Sigmoid colon (tissue), 6 donors: ENCODE measurements at regions not wholly inside any gene's neighbourhood (a gene's known extent, or its start where the extent isn't known, plus 50 kb on each side); places are given as distances from the start of the nearest gene placed in this dataset.

Experiments
- DNase-seq: peaks from one replicate; pipeline ENCODE4 v3.0.0-alpha.2; 2019
- H3K27ac ChIP-seq, 4 donors: fragments of 200-600 bp; sonication (generic); one replicate each; pipeline ENCODE4 v1.5.1; 2016 to 2019; ENCODE audit warnings: mild to moderate bottlenecking in 1 of 4
- H3K27me3 ChIP-seq, 3 donors: fragments of 200-600 bp; sonication (generic); one replicate each; pipeline ENCODE4 v1.5.1; 2019; ENCODE audit warnings: mild to moderate bottlenecking in 1 of 3
- H3K36me3 ChIP-seq, 4 donors: fragments of 200-600 bp; sonication (generic); one replicate each; pipeline ENCODE4 v1.5.1; 2016 to 2019
- H3K4me1 ChIP-seq, 4 donors: fragments of 200-600 bp; sonication (generic); one replicate each; pipeline ENCODE4 v1.5.1; 2017 to 2019
- H3K4me3 ChIP-seq, 4 donors: fragments of 200-600 bp; sonication (generic); one replicate each; pipeline ENCODE4 v1.5.1; 2017 to 2019; ENCODE audit warnings: mild to moderate bottlenecking in 2 of 4, moderate library complexity in 1 of 4
- H3K9me3 ChIP-seq, 4 donors: fragments of 200-600 bp in 3 of 4; sonication (generic) in 3 of 4; one replicate each; pipeline versions ENCODE4 v1.5.1 to v1.6.1; 2013 to 2019
- CTCF ChIP-seq, 4 experiments: fragments of 450-650 bp in 3 of 4; fragments of 200-600 bp in 1 of 4; IDR thresholded peaks; one replicate each; pipeline ENCODE4 v1.5.1; 2016 to 2019; ENCODE audit warnings: antibody characterized with exemption in 4 of 4, mild to moderate bottlenecking in 3 of 4, moderate library complexity in 2 of 4
- EP300 ChIP-seq, 4 donors: sonication (generic); formaldehyde crosslinking; IDR thresholded peaks; one replicate each; pipeline ENCODE4 v1.6.1; 2017; ENCODE audit warnings: antibody characterized with exemption in 4 of 4
- POLR2A ChIP-seq, 2 donors: fragments of 450-650 bp; IDR thresholded peaks; one replicate each; pipeline ENCODE4 v1.6.1; 2016; ENCODE audit warnings: antibody characterized with exemption in 2 of 2, mild to moderate bottlenecking in 2 of 2, moderate library complexity in 2 of 2
- POLR2AphosphoS5 ChIP-seq, 4 donors: sonication (generic); formaldehyde crosslinking; IDR thresholded peaks; one replicate each; pipeline ENCODE4 v1.6.1; 2017; ENCODE audit warnings: antibody characterized with exemption in 4 of 4
- WGBS, 2 donors: extraction: QIAGEN DNeasy Blood & Tissue Kit; methylation state at CpG; one replicate each; pipeline ENCODE4 v1.1.7; 2013; 5-methylcytosine and 5-hydroxymethylcytosine counted together
- intact Hi-C: fragments of 100-400 bp; cut with DNase I; formaldehyde crosslinking; loops from one replicate; pipeline ENCODE4 v1.15.1; 2023
- donor health status: healthy with polysubstance abuse.
- donor health status: healthy.

DNA sequence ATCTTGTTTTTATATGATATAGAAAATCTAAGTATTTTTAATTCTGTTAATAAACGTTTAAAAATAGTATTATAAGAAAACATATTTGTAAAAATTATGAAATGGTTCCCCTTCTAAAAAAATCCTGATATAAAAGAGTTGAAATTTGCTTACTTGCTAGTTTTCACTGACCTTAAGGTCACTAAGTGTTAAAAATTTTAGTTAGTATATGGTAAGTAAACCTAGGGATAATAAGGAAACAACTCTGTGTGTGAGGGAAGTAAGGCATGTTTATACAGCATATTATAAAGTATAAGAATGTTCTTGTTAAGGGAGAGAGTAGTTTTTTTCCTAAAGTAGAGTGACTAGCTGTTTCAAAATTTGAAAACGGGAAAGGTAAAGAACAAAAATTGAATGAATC is 130.9 kb upstream of the LYPLAL1 start:
- no peak for DNase-seq
- 38 to 45% methylated on average over 2 of the region's 2 CpGs for WGBS, 2 donors
- no peaks in the 10 kb centered on the region for H3K36me3 ChIP-seq
- H3K27ac ChIP-seq: no peak overlapping the region
- no peaks in the 10 kb centered on the region for H3K27me3 ChIP-seq
- no peak overlapping the region for H3K4me3 ChIP-seq
- H3K9me3 ChIP-seq: no peaks in the 10 kb centered on the region
- intact Hi-C loops: no loop called here
- peaks cover 0 to 5% (median 0%) of the 10 kb centered on the region in 4 donors for H3K4me1 ChIP-seq
- TF ChIP-seq POLR2A (IDR thresholded peaks at IDR 0.05): no peak
- TF ChIP-seq POLR2AphosphoS5 (IDR thresholded peaks at IDR 0.05): no peak
- no peak for TF ChIP-seq CTCF (IDR thresholded peaks at IDR 0.05)
- no peak for TF ChIP-seq EP300 (IDR thresholded peaks at IDR 0.05)

DNA sequence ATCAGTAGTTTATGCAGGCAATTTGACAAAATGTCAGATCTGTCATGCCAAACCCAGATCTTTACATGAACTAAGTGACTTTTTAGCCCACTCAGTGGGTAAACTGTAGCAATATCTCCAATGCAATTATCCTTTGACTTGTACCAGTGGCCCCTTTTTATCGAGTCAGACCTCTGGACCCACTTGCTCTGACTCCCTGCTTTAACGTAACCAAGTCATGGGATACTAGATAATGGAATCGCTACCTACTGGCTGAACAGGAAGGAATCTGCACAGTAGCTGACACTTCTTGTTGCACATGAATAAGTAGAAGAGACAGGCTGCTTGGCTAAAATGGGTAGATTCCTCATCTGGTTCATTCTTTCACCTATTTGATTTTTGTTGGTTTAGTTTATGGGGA is 128.4 kb upstream of the LYPLAL1 start:
- no peak overlapping the region for H3K4me3 ChIP-seq
- 93 to 95% methylated on average over 3 of the region's 3 CpGs for WGBS, 2 donors
- peaks cover 0 to 20% (median 5%) of the 10 kb centered on the region in 4 donors for H3K4me1 ChIP-seq
- intact Hi-C loops: no loop called here
- TF ChIP-seq EP300 (IDR thresholded peaks at IDR 0.05) (no peak), CTCF (IDR thresholded peaks at IDR 0.05) (no peak), POLR2A (IDR thresholded peaks at IDR 0.05) (no peak), POLR2AphosphoS5 (IDR thresholded peaks at IDR 0.05) (no peak)
- H3K9me3 ChIP-seq: no peaks in the 10 kb centered on the region
- H3K36me3 ChIP-seq: no peaks in the 10 kb centered on the region
- DNase-seq: no peak
- no peaks in the 10 kb centered on the region for H3K27me3 ChIP-seq
- no peak overlapping the region for H3K27ac ChIP-seq

GRCh38 chr1:219049501-219049900 is 124.2 kb upstream of the LYPLAL1 start:
- no peak for TF ChIP-seq POLR2A (IDR thresholded peaks at IDR 0.05)
- no peak for TF ChIP-seq POLR2AphosphoS5 (IDR thresholded peaks at IDR 0.05)
- TF ChIP-seq EP300 (IDR thresholded peaks at IDR 0.05): no peak
- no peak for TF ChIP-seq CTCF (IDR thresholded peaks at IDR 0.05)
- Histone ChIP-seq H3K36me3 (no peaks in the 10 kb centered on the region), H3K27ac (no peak overlapping the region), H3K4me3 (no peak overlapping the region), H3K27me3 (no peaks in the 10 kb centered on the region), H3K4me1 (peaks cover 0 to 15% (median 5%) of the 10 kb centered on the region in 4 donors), H3K9me3 (no peaks in the 10 kb centered on the region)
- 66 to 70% methylated on average over 4 of the region's 4 CpGs for WGBS, 2 donors
- intact Hi-C loops: no loop called here
- no peak for DNase-seq

DNA sequence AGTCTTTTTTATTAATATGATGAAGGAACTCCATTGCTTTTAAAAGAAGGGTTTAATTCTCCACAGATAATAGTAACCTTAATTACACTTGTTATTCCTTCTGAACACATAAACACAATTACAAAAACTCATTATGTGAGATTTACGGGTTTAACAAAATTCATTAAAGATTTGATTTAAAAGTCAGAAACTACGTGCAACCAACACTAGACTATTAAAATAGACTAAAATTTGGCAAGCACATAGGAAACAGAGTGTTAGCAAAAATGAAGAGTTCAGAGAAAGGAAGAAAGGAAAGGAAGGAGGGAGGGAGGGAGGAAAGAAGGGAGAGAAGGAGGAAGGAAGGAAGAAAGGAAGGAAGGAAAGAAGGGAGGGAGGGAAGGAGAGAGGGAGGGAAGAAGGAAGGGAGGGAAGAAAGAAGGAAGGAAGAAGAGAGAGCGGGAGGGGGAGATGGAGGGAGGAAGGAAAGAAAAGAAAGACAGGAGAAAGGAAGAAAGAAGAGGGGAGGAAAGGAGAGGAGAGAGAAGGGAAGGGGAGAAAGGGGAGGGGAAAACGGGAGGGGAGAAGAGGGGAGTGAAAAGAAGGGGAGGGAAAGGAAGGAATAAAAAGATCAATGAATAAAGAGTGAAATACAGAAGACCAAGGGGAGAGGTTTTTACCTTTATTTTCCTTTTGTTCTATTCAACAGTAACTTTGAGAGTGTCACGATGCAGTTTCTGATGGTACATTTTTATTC is 123.4 kb upstream of the LYPLAL1 start:
- DNase-seq: no peak
- intact Hi-C loops: no loop called here
- no peaks in the 10 kb centered on the region for H3K36me3 ChIP-seq
- no peak overlapping the region for H3K4me3 ChIP-seq
- H3K27ac ChIP-seq: no peak overlapping the region
- H3K9me3 ChIP-seq: no peaks in the 10 kb centered on the region
- H3K27me3 ChIP-seq: no peaks in the 10 kb centered on the region
- peaks cover 0 to 15% (median 5%) of the 10 kb centered on the region in 4 donors for H3K4me1 ChIP-seq
- TF ChIP-seq POLR2A (IDR thresholded peaks at IDR 0.05): no peak
- no peak for TF ChIP-seq POLR2AphosphoS5 (IDR thresholded peaks at IDR 0.05)
- no peak for TF ChIP-seq CTCF (IDR thresholded peaks at IDR 0.05)
- no peak for TF ChIP-seq EP300 (IDR thresholded peaks at IDR 0.05)
- 70 to 81% methylated on average over 5 of the region's 5 CpGs for WGBS, 2 donors

DNA sequence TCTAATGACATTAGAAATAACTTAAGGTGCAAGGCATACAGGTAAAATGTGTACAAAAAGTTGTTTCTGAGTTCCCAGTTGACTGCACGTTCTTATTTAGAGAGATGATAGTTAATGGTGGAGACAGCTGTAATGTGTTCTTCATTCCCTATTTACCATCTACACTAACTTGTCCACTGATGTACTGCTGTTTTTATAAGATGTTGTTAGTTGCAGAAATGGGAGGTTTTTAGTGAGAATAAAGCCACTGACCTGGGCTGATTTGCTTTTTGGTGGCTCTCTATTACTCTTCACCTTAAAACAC is 122.9 kb upstream of the LYPLAL1 start:
- no peaks in the 10 kb centered on the region for H3K9me3 ChIP-seq
- peaks cover 0 to 15% (median 5%) of the 10 kb centered on the region in 4 donors for H3K4me1 ChIP-seq
- no peak overlapping the region for H3K27ac ChIP-seq
- intact Hi-C loops: no loop called here
- no peaks in the 10 kb centered on the region for H3K27me3 ChIP-seq
- H3K4me3 ChIP-seq: no peak overlapping the region
- DNase-seq: no peak
- TF ChIP-seq POLR2AphosphoS5 (IDR thresholded peaks at IDR 0.05) (no peak), CTCF (IDR thresholded peaks at IDR 0.05) (no peak), EP300 (IDR thresholded peaks at IDR 0.05) (no peak), POLR2A (IDR thresholded peaks at IDR 0.05) (no peak)
- no peaks in the 10 kb centered on the region for H3K36me3 ChIP-seq
- WGBS, 2 donors: 0 to 68% methylated on average over 1 of the region's 1 CpG
